ENCODE measurements at regions not wholly inside any gene's neighbourhood (a gene's known extent, or its start where the extent isn't known, plus 50 kb on each side); places are given as distances from the start of the nearest gene placed in this dataset.

DNA sequence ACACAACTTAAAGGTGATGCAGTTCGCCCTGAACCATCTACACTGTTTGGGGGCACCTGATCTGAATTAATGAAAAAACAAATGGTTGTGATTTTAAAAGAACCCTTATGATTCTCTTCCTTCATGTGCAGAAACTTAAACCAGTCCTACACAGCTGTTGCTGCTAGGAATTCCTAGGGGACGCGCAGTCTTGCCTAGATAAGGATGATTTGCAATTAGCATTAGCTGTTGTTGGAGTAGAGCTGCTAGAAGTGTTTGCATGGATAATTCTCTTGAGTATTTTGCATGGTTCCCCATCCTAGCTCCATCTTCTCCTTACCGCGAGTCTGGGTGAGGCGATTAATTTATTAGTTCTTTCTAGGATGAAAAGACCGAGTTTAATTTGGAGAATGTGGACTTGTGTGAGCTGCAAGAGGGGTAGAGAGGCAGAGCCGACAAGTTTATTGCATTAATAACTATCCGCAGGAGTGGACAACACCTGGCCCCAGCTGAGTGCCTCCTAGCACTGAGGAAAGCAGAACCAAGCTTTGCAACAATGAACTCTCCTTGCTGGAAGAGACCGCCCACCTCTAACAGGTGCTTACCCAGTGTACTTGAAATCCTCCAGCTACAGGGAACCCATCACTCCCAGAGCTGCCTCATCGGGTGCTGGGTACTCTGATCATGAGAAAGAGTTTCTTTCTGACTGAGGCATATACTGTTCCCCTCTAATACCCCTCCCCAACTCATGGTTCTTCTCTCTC, 75.0 kb upstream of the WNT7A start:
- peak; percentile 6 for DNase-seq

DNA sequence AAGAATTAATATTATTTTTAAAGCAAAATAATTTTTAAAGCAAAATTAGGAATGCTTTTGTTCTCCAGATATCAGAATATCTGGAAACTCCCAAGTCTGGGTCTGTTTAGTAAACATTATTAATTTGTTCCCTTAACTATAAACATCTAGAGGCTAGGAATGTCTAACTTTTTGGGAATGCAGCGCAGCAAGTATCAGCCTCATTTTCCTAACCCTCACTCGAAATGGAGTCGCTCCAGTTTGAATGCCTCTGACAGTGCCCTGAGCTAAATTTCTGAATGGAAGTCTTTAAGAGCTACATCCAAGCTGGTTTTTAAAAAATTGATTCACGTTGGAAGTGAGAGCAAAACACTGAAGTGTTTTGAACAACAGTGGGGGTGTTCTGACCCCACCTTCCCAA, 74.4 kb upstream of the WNT7A start:
- no peak for DNase-seq

DNA sequence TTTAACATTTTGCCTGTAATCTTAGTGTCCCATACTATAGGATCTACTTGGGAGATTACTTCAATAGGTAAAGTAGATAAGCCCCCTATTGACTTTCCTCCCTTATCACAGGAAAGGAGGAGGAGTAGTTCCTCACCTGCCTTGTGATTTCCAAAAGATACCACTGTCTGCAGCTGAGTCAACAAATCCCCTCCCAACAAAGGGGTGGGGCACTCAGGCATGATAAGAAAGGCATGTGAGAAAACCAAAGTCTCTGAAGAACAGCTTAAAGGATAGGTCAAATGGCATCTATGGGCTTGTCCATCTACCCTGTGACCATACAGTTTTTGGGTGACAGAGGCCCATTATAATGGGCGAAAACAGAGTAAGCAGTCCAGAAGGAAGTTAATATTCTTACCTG, 71.3 kb upstream of the WNT7A start:
- peak; percentile 14 for DNase-seq

DNA sequence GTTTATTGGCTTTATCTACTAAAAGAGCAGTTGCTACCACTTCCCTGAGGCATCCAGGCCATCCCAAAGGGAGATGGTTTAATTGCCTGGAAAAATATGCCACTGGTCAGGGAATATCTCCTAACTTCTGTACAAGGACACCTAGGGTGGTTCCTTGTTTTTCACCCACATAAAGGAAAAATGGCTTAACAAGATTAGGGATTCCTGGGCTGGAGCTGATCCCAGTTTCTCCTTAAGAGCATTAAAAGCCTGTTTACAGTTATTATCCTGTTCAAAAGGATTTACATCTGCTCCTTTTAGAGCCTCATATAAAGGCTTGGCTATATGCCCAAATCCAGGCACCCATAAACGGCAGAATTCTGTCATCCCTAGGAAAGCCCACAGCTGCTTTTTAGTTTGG, 70.2 kb upstream of the WNT7A start:
- peak; percentile 18 for DNase-seq

DNA sequence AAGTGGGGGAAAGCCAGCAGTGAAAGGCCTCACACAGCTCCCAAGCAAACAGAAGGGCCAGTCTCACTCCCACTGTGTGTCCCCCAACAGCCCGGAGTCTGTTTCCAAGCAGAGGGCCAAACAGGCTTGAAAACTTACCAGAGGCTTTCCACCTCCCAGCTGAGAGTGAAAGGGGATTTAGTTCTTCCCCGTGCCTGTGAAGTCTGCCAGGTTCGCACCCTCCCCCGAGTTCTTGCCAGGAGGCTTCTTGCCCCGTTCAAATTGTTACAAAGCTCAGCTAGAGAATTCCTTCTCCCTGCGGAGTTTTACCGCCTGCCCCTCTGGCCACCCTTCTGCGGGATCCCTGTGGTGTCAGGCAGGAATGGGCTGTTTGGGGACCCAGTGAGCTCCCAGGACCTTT, 68.0 kb upstream of the WNT7A start:
- no peak for DNase-seq

DNA sequence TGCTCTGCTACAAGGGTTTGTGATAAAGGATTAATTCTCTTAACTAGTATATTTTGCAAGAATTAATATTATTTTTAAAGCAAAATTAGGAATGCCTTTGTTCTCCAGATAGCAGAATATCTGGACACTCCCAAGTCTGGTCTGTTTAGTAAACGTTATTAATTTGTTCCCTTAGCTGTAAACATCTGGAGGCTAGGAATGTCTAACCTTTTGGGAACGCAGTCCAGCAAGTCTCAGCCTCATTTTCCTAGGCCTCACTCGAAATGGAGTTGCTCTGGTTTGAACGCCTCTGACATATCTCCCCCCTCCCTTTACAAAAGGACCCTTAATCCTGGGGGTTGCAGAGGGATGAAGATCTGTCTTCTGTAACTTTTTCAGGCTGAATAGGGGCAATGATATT, 59.3 kb upstream of the WNT7A start:
- DNase-seq = no peak

DNA sequence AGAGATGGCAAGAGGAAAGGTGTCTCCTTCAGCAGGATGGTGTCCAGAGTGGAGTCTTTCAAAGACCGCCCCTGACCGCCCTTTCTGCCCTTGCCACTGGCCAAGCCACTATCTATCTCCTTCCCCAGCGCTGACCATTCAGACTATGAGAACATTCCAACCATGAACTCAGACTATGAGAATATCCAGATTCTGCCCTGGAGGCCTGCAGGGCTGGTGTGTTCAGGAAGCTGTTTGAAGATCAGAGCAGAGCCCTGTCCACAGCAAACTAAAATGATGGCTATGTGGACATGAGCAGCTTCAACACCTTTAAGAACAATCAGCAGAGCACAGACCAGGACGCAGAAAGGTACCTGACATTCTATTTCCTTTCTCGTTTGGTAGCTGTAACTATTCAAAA, 57.3 kb upstream of the WNT7A start:
- no peak for DNase-seq

DNA sequence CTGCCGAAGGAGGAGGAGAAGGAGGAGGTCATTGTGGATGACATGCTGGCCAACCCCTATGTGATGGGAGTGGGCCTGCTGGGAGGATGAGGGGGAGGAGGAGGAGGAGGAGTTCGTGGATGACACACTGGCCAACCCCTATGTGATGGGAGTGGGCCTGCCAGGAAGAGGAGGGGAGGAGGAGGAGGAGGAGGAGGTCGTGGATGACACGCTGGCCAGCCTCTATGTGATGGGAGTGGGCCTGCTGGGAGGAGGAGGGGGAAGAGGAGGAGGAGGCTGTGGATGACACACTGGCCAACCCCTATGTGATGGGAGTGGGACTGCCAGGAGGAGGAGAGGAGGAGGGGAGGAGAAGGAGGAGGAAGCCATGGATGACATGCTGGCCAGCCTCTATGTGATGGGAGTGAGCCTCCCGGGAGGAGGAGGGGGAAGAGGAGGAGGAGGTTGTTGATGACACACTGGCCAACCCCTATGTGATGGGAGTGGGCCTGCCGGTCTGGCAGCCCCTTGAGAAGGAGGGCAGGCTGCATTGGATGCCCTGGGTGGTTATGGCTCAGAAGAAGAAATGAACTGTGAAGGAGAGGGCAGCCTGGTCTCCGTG, 55.7 kb upstream of the WNT7A start:
- no peak for DNase-seq

DNA sequence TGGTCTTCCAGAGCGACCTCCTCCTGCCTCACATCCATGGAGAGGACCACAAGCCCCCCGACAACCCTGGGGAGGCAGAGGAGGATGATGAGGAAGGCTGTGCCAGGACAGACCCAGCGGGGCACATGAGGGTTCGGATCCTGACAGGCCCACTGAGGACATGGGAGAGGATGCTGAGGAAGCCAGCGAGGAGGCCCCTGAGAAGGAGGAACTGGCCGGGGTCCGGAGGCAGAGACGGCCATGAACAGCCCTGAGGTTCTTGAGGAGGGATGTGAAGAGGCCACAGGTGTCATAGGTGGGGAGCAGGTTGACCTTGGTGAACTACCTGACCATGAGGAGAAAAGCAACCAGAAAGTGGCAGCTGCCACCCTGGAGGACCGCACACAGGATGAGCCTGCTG, 54.9 kb upstream of the WNT7A start:
- no peak for DNase-seq

DNA sequence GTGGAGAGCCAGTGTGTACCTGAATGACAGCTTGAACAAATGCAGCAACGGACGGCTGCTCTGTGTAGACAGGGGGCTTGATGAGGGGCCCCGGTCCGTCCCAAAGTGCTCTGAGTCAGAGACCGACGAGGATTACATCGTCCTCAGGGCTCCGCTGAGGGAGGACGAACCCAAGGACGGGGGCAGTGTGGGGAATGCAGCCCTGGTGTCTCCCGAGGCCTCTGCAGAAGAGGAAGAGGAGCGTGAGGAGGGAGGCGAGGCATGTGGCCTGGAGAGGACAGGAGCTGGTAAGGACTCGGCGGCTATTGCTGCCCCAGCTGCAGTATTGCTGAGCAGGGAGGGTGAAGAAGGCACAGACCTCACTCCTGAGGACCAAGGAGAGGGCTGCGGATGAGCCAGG, 54.4 kb upstream of the WNT7A start:
- DNase-seq = no peak

DNA sequence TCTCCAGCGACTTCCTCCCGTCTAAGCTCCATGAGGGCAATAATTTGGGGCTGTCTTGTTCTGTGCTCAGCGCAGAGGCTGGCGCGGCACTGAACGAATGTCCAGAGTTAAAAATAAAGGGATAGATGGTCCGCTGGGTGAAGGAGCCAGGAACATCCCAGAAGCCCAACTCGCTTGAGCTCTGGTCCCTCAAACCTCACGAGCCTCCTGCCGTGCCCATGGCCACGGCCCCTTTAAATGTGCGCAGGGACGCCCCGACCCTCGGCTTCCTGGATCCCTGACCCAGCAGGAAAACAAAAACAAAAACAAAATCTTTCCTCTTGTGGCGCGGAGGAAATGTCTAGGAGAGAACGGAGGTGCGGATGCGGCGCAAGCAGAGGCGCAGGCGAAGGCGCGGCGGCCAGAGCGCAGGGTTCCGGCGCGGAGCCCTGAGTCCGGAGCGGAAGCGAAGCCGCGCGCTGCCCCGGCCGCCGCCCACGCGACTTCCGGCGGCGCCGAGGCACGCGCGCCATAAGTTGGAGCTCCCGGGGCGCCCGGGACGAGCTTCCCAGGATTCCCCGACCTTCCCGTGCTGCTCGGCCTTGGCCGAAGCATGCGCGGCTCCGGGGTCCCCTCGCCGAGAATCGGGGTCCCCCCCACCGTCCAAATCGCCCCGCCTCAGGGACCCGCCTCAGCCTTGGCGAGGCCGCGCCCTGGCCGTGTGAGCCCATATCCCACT, 52.9 kb upstream of the WNT7A start:
- no peak for DNase-seq

DNA sequence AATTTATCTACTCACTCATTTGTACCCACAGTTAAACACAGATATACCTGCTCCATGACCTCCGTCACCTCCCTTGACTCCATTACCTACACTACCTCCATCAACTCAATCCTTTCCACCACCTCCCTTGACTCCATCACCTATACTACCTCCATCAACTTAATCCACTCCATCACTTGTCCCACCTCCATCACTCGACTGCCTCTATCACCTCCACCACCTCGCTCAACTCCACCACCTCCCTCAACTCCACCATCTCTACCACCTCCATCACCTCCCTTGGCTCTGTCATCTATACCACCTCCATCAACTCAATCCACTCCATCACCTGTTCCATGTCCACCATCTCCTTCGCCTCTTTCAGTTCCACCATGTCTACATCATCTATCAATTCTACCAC, 51.3 kb upstream of the WNT7A start:
- DNase-seq = no peak

Data from NCI-H748 treated with DMSO at 0.1 percent for 48 hours (cell line).